ENCODE measurements at regions not wholly inside any gene's neighbourhood (a gene's known extent, or its start where the extent isn't known, plus 50 kb on each side); places are given as distances from the start of the nearest gene placed in this dataset.

GRCh38 chr6:163831736-163832135 lies 417.2 kb downstream of the QKI start:
- no peak overlapping the region for H3K4me3 ChIP-seq (ENCODE audit: low read depth, low read length)
- no peak for TF ChIP-seq CTCF (IDR thresholded peaks at IDR 0.05; ENCODE audit: low read depth, low read length, missing control alignments)
- no peak for DNase-seq (ENCODE audit: low read depth)

DNA sequence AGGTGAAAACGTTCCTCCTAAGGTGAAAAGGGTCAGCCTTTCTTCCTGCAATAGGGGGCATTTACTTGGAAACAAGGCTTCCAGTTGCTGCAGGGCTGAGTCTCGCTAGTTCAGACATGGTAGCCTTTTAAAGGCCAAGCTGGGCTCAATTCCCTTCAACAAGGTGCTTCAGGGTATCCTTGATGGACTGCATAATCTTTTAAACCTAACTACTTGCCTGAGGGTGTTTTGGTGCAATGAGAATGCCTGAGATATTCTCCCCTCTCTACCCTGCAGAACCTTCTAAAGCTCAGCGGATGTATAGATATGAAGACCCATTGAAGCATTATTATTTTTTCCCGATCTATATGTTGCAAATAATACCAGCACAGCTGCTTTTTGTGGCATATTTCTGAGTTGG lies 416.1 kb downstream of the QKI start:
- TF ChIP-seq CTCF (IDR thresholded peaks at IDR 0.05; ENCODE audit: low read depth, low read length, missing control alignments): no peak
- no peak for DNase-seq (ENCODE audit: low read depth)
- H3K4me3 ChIP-seq (ENCODE audit: low read depth, low read length): no peak overlapping the region

GRCh38 chr6:163828038-163828795 lies 413.7 kb downstream of the QKI start:
- no peak overlapping the region for H3K4me3 ChIP-seq (ENCODE audit: low read depth, low read length)
- DNase-seq (ENCODE audit: low read depth): no peak
- TF ChIP-seq CTCF (IDR thresholded peaks at IDR 0.05; ENCODE audit: low read depth, low read length, missing control alignments): no peak

DNA sequence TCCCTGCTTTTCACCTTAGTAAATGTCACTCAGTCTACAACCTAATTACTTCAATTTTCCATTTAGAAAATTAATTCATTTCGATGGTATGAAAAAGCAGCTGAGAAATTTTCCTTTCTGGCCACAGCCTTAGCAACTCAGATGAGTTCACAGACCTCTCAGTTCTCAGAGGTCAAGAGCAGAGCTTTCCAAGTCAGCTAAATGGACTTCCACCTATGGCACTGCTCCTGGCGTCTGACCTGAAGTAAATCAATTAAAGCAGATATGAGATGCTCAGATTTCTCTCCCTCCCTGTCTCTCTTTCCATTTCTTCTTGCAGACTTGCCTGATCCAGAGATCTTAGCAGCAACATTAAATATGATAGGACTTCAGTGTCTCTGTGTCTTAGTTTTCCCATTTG lies 412.6 kb downstream of the QKI start:
- H3K4me3 ChIP-seq (ENCODE audit: low read depth, low read length): no peak overlapping the region
- TF ChIP-seq CTCF (IDR thresholded peaks at IDR 0.05; ENCODE audit: low read depth, low read length, missing control alignments): no peak
- no peak for DNase-seq (ENCODE audit: low read depth)

GRCh38 chr6:163826629-163827028 lies 412.1 kb downstream of the QKI start:
- TF ChIP-seq CTCF (IDR thresholded peaks at IDR 0.05; ENCODE audit: low read depth, low read length, missing control alignments): no peak
- H3K4me3 ChIP-seq (ENCODE audit: low read depth, low read length): no peak overlapping the region
- no peak for DNase-seq (ENCODE audit: low read depth)

DNA sequence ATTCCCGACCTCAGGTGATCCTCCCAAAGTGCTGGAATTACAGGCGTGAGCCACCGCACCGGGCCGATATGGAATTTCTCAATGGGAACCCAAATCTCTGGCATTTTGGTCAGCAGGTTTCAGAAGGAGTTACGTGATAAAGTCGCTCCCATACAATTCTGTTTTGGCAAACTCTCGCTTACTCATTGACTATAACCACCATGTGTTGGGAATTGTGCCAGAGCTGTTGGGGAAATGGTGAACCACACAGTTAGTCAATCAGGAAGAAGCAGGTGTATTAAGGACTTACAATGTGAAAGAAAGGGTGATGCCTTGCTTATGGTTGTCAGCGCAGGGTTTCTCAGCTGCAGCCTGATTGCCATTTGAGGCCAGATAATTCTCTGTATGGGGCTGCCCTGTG lies 410.5 kb downstream of the QKI start:
- no peak for DNase-seq (ENCODE audit: low read depth)
- H3K4me3 ChIP-seq (ENCODE audit: low read depth, low read length): no peak overlapping the region
- no peak for TF ChIP-seq CTCF (IDR thresholded peaks at IDR 0.05; ENCODE audit: low read depth, low read length, missing control alignments)

GRCh38 chr6:163823577-163823976 lies 409.1 kb downstream of the QKI start:
- no peak for TF ChIP-seq CTCF (IDR thresholded peaks at IDR 0.05; ENCODE audit: low read depth, low read length, missing control alignments)
- no peak for DNase-seq (ENCODE audit: low read depth)
- H3K4me3 ChIP-seq (ENCODE audit: low read depth, low read length): no peak overlapping the region

Data from GM12864 (cell line).